ENCODE measurements at regions not wholly inside any gene's neighbourhood (a gene's known extent, or its start where the extent isn't known, plus 50 kb on each side); places are given as distances from the start of the nearest gene placed in this dataset.

DNA sequence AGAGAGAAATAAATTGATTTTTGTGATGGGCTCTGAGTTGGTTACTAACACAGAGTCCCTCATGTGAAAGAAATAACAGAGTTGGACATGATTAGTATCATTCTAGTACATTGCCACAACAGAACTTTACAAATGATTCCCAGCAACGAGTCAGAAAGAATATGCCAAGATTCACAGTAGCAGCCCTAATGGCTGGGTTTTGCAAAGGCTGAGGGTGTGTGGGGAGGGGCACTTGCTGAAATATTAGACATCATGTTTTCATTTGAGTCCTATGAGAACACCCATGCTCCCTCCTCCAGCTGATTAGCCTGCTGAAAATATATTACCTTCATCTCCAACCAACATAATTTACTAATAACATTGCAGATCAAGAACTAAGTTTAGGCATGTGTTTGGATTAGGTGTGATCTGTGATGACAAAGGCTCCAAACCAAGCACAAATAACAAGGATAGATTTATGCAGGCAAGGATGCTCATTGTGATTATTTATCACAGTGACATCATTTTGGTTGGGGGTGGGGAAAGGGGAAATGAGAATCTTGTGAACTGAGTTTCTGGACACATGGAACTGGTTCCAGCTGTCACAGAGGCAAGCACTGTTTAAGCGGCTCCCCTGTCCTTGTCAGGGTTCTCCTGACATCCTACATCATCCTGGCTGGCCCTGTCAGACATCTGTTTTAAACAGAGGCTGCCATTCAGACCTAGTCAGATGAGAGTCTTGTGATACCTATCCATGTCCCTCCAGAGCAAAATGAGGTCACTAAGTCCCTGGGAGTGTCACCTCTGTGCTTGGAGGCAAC, 205.8 kb upstream of the NCKAP5 start:
- no peak for DNase-seq

- no peak for DNase-seq
Observed at GRCh38 chr2:133774654-133775015, 206.4 kb upstream of the NCKAP5 start.

- DNase-seq: no peak
Observed at GRCh38 chr2:133776936-133777573, 208.8 kb upstream of the NCKAP5 start.

GRCh38 chr2:133777574-133777960, 209.3 kb upstream of the NCKAP5 start:
- DNase-seq: peak; percentile 31

- peak; percentile 34 for DNase-seq
Observed at GRCh38 chr2:133780099-133780996, 212.1 kb upstream of the NCKAP5 start.

GRCh38 chr2:133780997-133781513, 212.8 kb upstream of the NCKAP5 start:
- no peak for DNase-seq

GRCh38 chr2:133787207-133787606, 218.9 kb upstream of the NCKAP5 start:
- DNase-seq: no peak

- no peak for DNase-seq
Observed at GRCh38 chr2:133787651-133788050, 219.4 kb upstream of the NCKAP5 start.

- DNase-seq: no peak
Observed at GRCh38 chr2:133788386-133788785, 220.1 kb upstream of the NCKAP5 start.

GRCh38 chr2:133789743-133790142, 221.5 kb upstream of the NCKAP5 start:
- no peak for DNase-seq

DNA sequence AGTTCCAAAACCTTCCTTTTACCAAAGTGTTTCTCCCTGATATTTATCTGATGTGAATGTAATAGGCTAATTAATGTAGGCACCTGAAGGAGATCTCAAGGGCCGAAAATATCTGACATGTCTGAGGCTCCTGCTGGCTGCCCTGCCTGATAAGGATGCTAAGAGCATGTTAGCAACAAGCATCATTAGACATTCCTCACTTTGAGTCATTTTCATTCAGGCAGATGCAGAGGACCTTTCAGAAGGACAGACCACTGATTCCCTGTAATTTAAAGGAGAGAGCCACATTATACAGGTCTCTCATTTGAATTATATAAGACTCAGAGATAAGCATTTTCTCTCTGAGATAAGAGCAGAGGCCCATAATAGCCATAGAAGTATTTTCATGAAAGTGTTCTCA, 222.4 kb upstream of the NCKAP5 start:
- DNase-seq: no peak

DNA sequence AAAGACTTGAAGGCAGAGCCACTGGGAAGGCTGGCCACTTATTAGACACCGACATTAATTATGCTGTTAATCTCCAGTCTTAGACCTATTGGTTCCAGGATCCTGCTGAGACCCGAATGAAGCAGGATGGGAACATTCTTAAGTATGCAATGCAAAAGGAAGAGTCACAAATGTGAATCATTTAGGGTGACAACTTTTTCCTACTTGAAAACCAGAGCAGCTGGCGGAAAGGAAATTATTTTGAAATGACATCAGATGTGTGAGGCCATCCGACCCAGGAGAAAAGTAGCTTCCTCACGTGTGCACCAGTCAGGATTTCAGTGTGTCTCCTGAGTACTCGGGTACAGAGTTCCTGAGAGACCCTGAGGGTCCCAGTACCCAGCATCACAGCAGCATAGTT, 222.9 kb upstream of the NCKAP5 start:
- no peak for DNase-seq

- DNase-seq: no peak
Observed at GRCh38 chr2:133792223-133792622, 224.0 kb upstream of the NCKAP5 start.

GRCh38 chr2:133794114-133794513, 225.9 kb upstream of the NCKAP5 start:
- no peak for DNase-seq

GRCh38 chr2:133801946-133802345, 233.7 kb upstream of the NCKAP5 start:
- no peak for DNase-seq

- DNase-seq: no peak
Observed at GRCh38 chr2:133802409-133803039, 234.3 kb upstream of the NCKAP5 start.

GRCh38 chr2:133806564-133806963, 238.3 kb upstream of the NCKAP5 start:
- no peak for DNase-seq

GRCh38 chr2:133809485-133809884, 241.2 kb upstream of the NCKAP5 start:
- no peak for DNase-seq

GRCh38 chr2:133810559-133810958, 242.3 kb upstream of the NCKAP5 start:
- DNase-seq: no peak

DNA sequence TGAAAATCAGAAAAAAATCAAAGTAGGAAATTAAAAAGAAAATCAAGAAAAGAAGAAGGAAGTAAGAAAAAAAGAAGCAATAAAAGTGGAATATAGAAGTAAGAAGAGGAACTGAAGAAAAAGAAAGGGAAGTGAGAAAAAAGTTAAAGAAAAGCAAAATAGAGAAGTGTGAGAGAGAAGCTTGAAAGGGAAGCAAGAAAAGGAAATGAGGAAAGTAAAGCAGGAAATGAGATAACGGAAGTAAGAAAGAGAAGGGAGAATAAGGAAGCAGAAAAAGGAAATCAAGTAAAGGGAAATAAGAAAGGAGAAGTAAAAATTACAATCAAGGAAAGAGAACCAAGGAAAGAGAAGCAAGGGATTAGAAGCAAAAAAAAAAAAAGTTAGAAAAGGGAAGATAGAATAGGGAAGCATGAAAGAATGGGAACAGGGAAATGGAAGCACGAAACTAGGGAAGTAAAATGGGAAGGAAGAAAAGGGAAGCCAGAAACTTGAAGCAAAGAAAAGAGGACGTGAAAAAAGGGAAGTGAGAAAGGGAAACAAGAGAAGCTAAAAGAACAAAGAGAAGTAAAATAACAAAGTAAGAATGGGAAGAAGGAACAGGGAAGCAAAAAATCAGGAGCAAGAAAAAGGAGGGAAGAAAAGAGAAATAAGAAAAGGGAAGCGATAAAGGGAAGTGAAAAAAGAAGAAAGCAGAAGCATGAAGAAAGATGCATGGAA, 243.3 kb upstream of the NCKAP5 start:
- DNase-seq: no peak

- no peak for DNase-seq
Observed at GRCh38 chr2:133812826-133813617, 244.8 kb upstream of the NCKAP5 start.

All from T1000 (cell line).